ENCODE measurements at regions not wholly inside any gene's neighbourhood (a gene's known extent, or its start where the extent isn't known, plus 50 kb on each side); places are given as distances from the start of the nearest gene placed in this dataset.

DNA sequence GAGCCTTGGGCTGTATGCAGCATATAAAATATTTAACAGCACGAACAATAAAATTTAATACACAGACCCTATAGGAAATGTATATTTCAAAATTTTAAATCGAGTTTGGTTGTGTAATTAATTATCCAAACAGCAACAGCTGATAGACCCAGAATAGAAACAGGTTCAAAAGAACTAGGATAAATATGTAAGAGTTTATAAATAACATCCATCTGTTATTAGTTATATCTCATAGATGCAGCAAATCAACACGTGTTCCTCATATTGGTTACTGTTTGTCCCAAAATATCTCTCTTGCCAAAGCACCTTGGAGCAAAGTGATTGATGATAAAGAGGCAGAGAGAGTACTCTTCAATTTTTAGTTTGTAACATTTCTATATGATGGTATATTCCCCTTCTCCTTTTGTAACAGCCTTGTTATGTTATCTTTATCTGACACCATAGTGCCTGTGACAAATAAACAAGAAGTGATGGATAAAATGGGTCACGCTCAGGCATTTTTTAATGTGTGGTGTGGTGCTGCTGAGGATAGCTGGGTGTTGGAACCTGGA is 260.6 kb upstream of the NBEA start:
- Histone ChIP-seq H3K4me1 (ENCODE audit: low read length) (no peaks in the 10 kb centered on the region), H3K4me2 (ENCODE audit: low read length) (no peak overlapping the region), H3K4me3 (ENCODE audit: low read length) (no peak overlapping the region), H2AFZ (ENCODE audit: low read depth, low read length) (no peak overlapping the region), H3K36me3 (replicated peaks; ENCODE audit: low read depth, low read length) (no peaks in the 10 kb centered on the region), H3K27ac (ENCODE audit: low read length) (no peak overlapping the region), H4K20me1 (ENCODE audit: insufficient read depth, low read length) (no peaks in the 10 kb centered on the region), H3K27me3 (ENCODE audit: low read depth, low read length) (no peaks in the 10 kb centered on the region), H3K9me3 (ENCODE audit: insufficient read depth, low read length) (no peaks in the 10 kb centered on the region), H3K79me2 (ENCODE audit: low read length) (no peaks in the 10 kb centered on the region), H3K9ac (ENCODE audit: low read length) (no peak overlapping the region)
- TF ChIP-seq EZH2phosphoT487 (IDR thresholded peaks at IDR 0.05; ENCODE audit: low read depth) (no peak), CTCF (IDR thresholded peaks at IDR 0.05; ENCODE audit: low read depth, low read length) (no peak)

- Histone ChIP-seq H3K4me1 (ENCODE audit: low read length) (no peaks in the 10 kb centered on the region), H3K27ac (ENCODE audit: low read length) (no peak overlapping the region), H2AFZ (ENCODE audit: low read depth, low read length) (no peak overlapping the region), H3K79me2 (ENCODE audit: low read length) (no peaks in the 10 kb centered on the region), H3K9ac (ENCODE audit: low read length) (no peak overlapping the region), H3K4me3 (ENCODE audit: low read length) (no peak overlapping the region), H3K4me2 (ENCODE audit: low read length) (no peak overlapping the region), H3K36me3 (replicated peaks; ENCODE audit: low read depth, low read length) (no peaks in the 10 kb centered on the region), H4K20me1 (ENCODE audit: insufficient read depth, low read length) (no peaks in the 10 kb centered on the region), H3K9me3 (ENCODE audit: insufficient read depth, low read length) (no peaks in the 10 kb centered on the region), H3K27me3 (ENCODE audit: low read depth, low read length) (no peaks in the 10 kb centered on the region)
- TF ChIP-seq CTCF (IDR thresholded peaks at IDR 0.05; ENCODE audit: low read depth, low read length) (no peak), EZH2phosphoT487 (IDR thresholded peaks at IDR 0.05; ENCODE audit: low read depth) (no peak)
These were observed 247.0 kb upstream of the NBEA start for GRCh38 chr13:34695063-34695462.

DNA sequence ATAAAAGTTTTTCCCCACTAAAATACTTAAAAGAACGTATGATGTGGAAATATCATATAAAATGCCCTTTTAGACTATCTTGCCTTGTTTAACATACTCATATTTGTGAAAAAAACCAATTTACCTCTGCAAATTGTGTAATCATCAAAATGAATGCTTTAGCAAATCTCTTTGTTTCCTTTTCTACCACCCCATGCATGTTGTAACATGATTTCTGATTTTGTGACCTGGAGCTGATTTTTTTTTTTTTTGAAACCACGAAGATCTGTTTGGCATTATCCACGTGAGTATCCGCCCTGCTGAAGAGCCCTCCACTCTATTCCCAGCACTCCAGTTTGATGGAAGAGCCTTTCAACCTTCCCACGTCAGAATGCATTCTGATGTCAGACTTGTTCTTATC is 245.8 kb upstream of the NBEA start:
- Histone ChIP-seq H2AFZ (ENCODE audit: low read depth, low read length) (no peak overlapping the region), H3K4me1 (ENCODE audit: low read length) (no peaks in the 10 kb centered on the region), H3K27ac (ENCODE audit: low read length) (no peak overlapping the region), H3K9ac (ENCODE audit: low read length) (no peak overlapping the region), H3K9me3 (ENCODE audit: insufficient read depth, low read length) (no peaks in the 10 kb centered on the region), H3K4me2 (ENCODE audit: low read length) (no peak overlapping the region), H3K4me3 (ENCODE audit: low read length) (no peak overlapping the region), H3K79me2 (ENCODE audit: low read length) (no peaks in the 10 kb centered on the region), H3K27me3 (ENCODE audit: low read depth, low read length) (no peaks in the 10 kb centered on the region), H3K36me3 (replicated peaks; ENCODE audit: low read depth, low read length) (no peaks in the 10 kb centered on the region), H4K20me1 (ENCODE audit: insufficient read depth, low read length) (no peaks in the 10 kb centered on the region)
- TF ChIP-seq CTCF (IDR thresholded peaks at IDR 0.05; ENCODE audit: low read depth, low read length): no peak
- no peak for TF ChIP-seq EZH2phosphoT487 (IDR thresholded peaks at IDR 0.05; ENCODE audit: low read depth)

- Histone ChIP-seq H3K4me1 (ENCODE audit: low read length) (no peaks in the 10 kb centered on the region), H3K4me3 (ENCODE audit: low read length) (no peak overlapping the region), H3K36me3 (replicated peaks; ENCODE audit: low read depth, low read length) (no peaks in the 10 kb centered on the region), H2AFZ (ENCODE audit: low read depth, low read length) (no peak overlapping the region), H3K27me3 (ENCODE audit: low read depth, low read length) (no peaks in the 10 kb centered on the region), H3K27ac (ENCODE audit: low read length) (no peak overlapping the region), H3K9ac (ENCODE audit: low read length) (no peak overlapping the region), H3K4me2 (ENCODE audit: low read length) (no peak overlapping the region), H4K20me1 (ENCODE audit: insufficient read depth, low read length) (no peaks in the 10 kb centered on the region), H3K79me2 (ENCODE audit: low read length) (no peaks in the 10 kb centered on the region), H3K9me3 (ENCODE audit: insufficient read depth, low read length) (no peaks in the 10 kb centered on the region)
- TF ChIP-seq EZH2phosphoT487 (IDR thresholded peaks at IDR 0.05; ENCODE audit: low read depth): no peak
- no peak for TF ChIP-seq CTCF (IDR thresholded peaks at IDR 0.05; ENCODE audit: low read depth, low read length)
These were observed 245.3 kb upstream of the NBEA start for GRCh38 chr13:34696741-34697140.

Measured in OCI-LY3 (cell line).